Fibroblast of mammary gland (primary cell): ENCODE measurements at regions not wholly inside any gene's neighbourhood (a gene's known extent, or its start where the extent isn't known, plus 50 kb on each side); places are given as distances from the start of the nearest gene placed in this dataset.

Source experiments
- DNase-seq: peaks from one replicate; pipeline ENCODE4 v3.0.0-alpha.2; 2010; ENCODE audit warnings: low read depth
- H3K4me3 ChIP-seq: 2 replicates; pipeline ENCODE4 v1.5.1; 2011; ENCODE audit warnings: low read depth, mild to moderate bottlenecking, low read length, moderate library complexity; ENCODE audit not compliant: control insufficient read depth
- CTCF ChIP-seq: conservative IDR thresholded peaks from 2 replicates; pipeline ENCODE4 v1.5.1; 2011; ENCODE audit warnings: low read depth, low read length, inconsistent platforms; ENCODE audit not compliant: control insufficient read depth, insufficient read depth

GRCh38 chr9:106590759-106591505 lies 272.0 kb upstream of the ZNF462 start:
- TF ChIP-seq CTCF, result no peak
- no peak overlapping the region for H3K4me3 ChIP-seq
- no peak for DNase-seq

GRCh38 chr9:106593201-106593600 lies 269.8 kb upstream of the ZNF462 start:
- DNase-seq, result no peak
- no peak overlapping the region for H3K4me3 ChIP-seq
- TF ChIP-seq CTCF, result no peak

GRCh38 chr9:106596984-106597383 lies 266.0 kb upstream of the ZNF462 start:
- no peak for DNase-seq
- TF ChIP-seq CTCF, result no peak

GRCh38 chr9:106600955-106601560 lies 261.9 kb upstream of the ZNF462 start:
- TF ChIP-seq CTCF, result no peak
- H3K4me3 ChIP-seq, result no peak overlapping the region
- DNase-seq, result no peak

More at GRCh38 chr9:106596984-106597383, 266.0 kb upstream of the ZNF462 start:
- H3K4me3 ChIP-seq, result no peak overlapping the region

GRCh38 chr9:106602344-106602743 lies 260.6 kb upstream of the ZNF462 start:
- no peak overlapping the region for H3K4me3 ChIP-seq
- no peak for TF ChIP-seq CTCF
- DNase-seq, result no peak

GRCh38 chr9:106613250-106613737 lies 249.7 kb upstream of the ZNF462 start:
- DNase-seq, result no peak
- no peak overlapping the region for H3K4me3 ChIP-seq
- no peak for TF ChIP-seq CTCF
